RPMI7951 (cell line): ENCODE measurements at regions not wholly inside any gene's neighbourhood (a gene's known extent, or its start where the extent isn't known, plus 50 kb on each side); places are given as distances from the start of the nearest gene placed in this dataset.
"Not testable (repeated sequence)": the region's sequence is repeated elsewhere in the genome, so short reads cannot be mapped to it uniquely, and the experiment has no call there.

ENCODE experiments used
- DNase-seq: peaks from one replicate; pipeline ENCODE4 v3.0.0-alpha.2; 2012; ENCODE audit warnings: low read depth

DNA sequence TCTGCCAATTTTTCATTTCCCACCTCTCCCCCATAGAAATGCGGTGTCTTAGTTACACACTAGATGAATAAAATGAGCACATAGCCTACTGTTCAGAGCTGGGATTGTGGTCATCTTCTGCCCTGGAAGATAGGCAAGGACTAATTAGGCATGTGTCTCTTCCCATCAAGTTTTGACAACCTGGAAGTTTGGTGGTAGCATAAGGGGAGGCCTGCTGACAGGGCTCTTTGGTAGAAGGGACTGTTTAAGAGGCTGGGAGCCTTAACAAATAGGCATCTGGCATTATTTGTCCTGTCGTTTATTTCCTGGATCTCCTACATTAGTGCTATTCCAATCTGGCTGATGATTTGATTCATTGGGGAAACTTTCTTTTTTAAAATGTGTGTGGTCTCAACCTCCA lies 512.3 kb downstream of the ZNF385D start:
- DNase-seq: no peak

DNA sequence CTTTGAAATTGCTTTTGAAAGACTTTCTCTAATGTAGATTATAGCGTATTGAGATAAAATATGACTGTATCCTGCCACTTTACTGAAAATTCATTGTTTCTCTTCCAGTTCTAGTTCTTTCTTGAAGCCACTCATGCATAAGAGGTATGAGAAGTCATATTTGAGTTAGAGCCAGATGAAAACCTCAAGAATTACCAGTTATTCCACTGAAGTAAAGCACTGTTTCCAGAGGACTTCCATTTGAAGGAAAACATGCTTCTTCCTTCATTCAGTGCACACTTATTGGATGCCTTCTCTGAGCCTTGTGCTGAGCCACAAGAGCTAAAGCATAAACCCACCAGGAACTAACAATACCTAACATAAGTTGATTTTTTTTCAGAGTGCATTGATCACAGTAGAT lies 513.4 kb downstream of the ZNF385D start:
- no peak for DNase-seq

DNA sequence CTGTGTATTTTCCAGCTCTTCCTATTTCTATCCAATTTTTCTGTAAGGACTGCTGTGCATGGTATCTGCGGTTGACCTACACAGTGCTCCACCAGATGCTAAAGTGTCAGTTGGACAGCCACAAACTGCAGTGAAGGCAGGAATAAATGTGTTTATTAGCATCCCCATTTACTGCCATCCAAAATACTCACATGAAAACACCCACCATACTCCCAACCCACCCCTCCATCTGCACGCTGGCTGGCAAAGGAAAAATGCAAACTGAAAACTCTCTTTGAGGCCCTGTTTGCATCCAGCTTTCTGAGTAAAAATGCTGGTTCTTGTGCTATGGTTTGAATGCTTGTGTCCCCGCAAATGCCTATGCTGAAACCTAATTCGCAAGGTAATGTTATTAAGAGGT lies 515.5 kb downstream of the ZNF385D start:
- DNase-seq: no peak

DNA sequence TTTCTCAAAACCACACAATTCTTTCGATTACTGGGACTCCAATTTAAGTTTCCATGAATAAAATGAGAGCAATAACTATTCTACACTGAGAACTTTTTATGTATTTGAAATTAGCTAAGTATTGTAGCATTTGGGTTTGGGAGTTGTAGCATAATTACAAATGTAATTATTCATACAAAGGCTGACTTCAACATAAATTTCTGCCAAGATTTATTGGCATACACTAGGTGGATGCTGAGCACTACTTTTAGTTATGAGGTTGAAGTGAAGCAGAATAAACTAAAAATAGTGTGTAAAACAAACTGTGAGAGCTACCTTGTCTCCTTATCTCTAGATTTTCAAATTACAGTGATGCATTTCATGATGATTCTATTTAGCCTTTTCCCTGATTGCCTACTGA lies 516.1 kb downstream of the ZNF385D start:
- DNase-seq: no peak

DNA sequence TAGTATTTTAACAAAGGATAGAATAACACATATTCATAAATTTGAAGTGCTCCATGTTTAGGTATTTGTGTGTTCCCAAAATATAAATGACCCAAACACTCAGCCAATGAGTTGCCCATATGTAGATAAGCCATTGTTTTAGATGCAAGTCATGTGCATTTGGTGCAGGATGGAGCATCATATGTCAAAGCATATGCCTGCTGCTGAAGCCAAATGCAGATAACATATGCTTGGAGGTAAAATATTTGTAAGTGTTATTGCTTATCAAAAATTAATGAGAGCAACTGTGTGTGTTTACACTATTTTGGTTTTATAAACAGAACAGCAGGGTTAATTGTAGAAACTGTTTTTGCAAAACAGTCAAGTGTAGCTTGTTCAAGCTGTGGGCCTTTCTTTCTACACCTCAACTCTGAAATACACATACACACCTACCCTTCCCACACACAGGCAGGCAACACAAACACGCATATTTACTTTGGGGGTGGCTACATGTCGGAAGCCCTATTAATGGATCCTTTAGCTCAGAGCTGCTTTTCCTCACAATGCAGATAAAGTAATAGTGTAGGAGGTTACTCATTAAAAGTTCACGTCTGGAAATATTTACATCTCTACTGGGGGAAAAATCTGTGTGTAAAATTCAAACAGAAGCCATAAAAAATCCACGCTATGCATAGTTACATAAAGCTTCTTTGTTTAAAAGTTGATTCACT lies 521.4 kb downstream of the ZNF385D start:
- DNase-seq: no peak

DNA sequence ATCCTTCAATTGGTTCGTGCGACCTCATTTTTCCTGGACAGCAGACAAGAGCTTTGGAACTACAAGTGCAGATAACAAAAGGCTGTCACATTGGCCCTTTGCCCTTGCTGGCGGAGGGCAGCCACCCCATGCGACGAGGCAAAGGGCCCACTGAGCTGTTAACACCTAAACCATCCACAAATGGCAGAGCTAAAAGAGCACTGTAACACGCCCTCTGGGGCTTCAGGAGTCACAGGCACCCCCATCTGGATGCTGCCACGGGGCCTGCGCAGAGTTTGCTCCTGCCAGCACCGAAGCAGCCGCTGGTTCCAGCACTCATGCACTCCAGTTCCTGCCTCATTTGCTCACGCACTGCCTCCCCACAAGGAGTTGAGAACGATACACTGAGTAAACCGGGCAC lies 524.9 kb downstream of the ZNF385D start:
- DNase-seq: no peak

DNA sequence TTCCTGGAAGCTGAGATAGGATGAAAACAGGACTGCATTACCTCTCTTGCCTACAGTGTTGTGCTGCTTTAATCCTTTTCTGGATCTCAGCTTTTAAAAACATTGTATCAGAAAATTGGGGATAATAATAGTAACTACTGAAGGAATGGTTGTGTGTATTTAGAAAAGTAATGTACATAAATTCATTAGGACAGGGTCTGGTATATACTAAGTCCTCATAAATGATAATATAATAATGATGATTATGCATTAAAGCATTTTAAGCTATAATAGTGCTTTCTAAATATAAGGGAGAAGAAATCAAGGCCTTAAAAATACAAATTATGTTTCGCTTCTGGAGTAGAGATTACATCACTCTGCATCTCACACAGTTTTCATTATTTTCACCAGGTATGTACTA lies 530.1 kb downstream of the ZNF385D start:
- DNase-seq: no peak

DNA sequence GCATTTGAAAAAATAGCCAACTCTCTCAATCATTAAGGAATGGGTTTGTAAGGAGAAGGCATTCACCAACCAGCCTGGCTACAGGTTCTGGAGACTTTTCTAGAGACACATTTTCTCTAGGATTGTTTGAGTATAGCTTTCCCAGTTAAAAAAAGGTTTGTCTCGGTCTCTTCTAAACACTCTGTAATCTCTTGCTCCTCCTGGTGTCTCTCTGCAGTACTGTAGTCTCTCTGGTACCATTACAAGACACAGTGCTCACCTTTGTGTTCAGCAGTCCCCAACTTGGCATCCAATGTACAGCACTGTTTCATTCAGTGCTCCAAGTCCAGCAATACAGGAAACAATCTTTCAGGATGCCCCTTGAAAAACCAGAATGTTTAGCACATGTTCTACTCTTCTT lies 534.4 kb downstream of the ZNF385D start:
- DNase-seq: no peak

DNA sequence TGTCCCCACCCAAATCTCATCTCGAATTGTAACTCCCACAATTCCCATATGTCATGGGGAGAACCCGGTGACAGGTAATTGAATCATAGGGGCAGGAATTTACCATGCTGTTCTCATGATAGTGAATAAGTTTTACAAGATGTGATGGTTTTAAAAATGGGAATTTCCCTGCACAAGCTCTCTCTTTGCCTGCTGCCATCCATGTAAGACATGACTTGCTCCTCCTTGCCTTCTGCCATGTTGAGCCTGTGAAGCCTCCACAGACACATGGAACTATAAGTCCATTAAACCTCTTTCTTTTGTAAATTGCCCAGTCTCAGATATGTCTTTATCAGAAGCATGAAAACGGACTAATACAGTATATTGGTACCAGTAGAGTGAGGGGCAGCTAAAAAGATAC lies 546.9 kb downstream of the ZNF385D start:
- DNase-seq: not testable (repeated sequence)

DNA sequence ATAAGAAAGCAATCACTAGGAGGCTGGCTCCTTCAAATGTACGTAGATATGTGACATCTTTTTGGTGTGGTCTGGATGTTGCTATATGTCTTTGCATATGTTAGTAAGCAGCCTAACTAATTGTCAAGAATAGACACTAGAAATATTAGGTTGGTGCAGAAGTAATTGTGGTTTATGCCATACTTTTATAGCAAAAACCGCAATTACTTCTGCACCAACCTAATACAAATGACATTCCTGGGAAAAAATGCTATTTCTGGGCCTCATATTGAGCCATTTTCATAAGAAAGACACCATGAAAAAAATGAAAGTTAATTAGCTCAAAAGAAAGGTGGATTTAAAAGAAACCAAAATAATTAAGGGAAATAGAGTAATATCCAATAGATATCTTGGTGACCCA lies 555.8 kb downstream of the ZNF385D start:
- no peak for DNase-seq

DNA sequence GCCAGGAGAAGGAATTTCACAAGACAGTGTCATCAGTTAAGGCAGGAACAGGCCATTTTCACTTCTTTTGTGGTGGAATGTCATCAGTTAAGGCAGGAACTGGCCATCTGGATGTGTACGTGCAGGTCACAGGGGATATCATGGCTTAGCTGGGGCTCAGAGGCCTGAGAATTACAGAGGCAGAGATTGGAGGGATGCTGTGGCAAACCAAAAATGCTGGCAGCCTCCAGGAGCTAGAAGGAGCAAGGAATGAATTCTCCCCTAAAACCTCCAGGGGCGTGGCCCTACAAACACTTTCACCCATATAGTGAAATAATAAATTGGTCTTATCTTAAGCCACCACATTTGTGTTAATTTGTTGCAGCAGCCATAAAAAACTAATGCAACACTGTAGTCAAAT lies 557.0 kb downstream of the ZNF385D start:
- DNase-seq: not testable (repeated sequence)

DNA sequence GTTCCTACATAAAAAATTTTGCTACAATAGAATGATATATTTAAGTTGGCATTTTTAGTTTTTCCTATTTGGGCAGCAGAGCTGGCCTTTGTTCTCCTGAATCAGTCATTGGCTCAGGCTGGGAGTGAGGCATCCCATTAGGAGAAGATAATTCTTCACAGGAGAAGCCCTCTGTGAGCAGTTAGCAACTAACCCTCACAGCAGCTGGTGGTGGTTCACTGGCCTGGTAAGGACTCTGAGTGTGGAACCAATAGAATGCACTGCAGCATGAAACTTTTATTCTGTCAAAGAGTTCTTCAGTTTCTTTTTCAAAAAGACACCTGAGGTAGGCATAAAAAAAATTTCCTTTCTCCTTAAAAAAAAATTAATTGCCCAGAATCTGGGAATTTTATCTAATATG lies 562.6 kb downstream of the ZNF385D start:
- no peak for DNase-seq

DNA sequence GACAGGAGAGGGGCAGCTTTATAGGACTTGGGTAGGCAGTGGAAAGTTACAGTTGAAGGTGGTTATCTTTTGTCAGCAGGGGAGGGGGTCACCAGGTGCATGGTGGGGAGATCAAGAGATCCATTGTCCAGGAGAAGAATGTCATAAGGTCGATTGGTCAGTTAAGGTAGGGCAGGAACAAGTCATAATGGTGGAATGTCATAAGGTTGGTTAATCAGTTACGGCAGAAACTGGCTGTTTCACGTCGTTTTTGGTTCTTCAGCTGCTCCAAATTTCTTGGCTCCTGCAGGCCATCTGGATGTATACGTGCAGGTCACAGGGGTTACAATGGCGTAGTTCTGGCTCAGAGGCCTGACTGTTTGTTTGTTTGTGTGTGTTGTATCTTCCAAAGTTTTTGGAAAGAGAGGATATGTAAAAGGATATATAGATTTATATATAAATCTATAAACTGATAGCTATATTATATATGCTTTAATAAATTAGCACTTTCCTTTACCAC lies 565.1 kb downstream of the ZNF385D start:
- no peak for DNase-seq

DNA sequence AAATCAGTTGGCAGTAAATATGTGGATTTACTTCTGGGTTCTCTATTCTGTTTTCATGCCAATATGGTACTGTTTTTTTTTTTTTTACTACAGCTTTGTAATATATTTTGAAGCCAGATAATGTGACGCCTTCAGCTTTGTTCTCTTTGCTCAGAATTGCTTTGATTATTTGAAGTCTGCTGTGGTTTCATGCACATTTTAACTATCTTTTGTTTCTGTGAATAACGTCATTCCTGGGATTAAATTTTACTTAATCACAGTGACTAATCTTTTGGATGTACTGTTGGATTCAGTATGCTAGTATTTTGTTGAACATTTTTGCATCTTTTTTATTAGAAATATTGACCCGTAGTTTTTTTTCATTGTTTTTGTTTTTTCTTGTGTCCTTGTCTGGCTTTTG lies 576.5 kb downstream of the ZNF385D start:
- no peak for DNase-seq

DNA sequence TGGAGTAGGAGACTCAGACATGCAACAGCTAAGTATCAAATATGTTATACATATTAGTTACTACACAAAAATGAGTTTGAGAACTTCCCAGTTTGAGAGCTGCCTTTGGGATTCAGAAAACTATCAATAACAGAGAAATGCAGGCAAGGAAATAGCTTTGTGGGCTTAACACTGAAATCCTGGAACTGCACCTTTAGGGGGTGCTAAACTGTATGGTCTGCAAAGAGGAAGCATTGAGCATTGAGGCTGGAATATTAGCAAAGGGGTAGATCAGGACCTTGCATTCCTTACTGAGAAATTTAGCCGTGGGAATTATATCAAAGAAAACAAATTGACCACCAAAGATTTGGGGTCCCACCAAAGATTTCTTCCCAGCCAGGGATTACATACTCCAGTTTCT lies 580.0 kb downstream of the ZNF385D start:
- no peak for DNase-seq

DNA sequence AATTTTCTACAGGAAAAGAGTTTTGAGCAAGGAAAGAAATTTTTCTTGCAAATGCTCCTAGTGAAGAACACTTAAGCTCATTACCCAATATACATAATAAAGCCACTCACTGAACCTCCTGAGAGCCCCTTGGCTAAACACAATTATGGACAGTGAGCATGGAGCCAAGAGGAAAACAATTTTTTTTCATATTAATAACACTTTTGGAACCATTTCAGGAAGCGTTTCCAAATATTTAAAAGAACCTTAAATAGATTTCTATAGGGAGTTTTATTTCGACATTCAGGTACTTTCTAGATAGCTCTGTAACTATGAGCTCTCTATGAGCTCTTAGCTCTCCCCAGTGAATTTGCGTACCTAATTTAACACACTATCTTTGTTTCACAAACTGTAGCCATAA lies 581.1 kb downstream of the ZNF385D start:
- no peak for DNase-seq

DNA sequence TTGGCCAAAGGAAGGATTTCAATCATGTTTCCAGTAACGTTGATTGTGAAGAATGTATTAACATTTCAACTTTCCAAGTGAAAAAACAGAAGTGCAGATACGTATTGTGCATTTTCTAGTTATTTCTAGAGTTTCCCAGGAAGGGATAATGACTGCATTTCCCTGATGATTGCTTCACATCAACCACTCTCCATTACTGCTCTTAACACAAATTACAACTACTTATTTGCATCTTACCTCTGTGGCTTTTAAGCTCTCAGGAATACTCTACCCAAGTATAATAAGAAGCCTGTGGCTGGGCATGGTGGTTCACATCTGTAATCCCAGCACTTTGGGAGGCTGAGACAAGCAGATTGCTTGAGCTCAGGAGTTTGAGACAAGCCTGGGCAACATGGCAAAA lies 582.5 kb downstream of the ZNF385D start:
- no peak for DNase-seq

DNA sequence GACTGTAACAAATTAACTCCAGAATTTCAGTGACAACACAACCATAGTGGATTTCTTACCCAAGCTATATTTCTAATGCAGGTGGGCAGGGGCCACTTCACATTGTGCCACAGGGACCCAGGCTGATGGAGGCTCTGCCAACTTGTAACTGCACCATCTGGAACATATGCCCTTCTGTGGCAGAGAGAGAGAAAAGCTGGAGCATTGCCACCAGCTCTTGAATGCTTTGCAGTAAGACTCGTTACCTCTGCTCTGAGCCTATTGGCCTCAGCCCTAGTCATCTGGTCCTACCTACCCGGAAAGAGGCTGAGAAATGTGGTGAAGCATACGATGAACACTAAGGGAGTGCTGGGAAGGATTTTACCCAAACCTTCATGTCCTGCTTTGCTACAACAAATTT lies 587.1 kb downstream of the ZNF385D start:
- DNase-seq: no peak

DNA sequence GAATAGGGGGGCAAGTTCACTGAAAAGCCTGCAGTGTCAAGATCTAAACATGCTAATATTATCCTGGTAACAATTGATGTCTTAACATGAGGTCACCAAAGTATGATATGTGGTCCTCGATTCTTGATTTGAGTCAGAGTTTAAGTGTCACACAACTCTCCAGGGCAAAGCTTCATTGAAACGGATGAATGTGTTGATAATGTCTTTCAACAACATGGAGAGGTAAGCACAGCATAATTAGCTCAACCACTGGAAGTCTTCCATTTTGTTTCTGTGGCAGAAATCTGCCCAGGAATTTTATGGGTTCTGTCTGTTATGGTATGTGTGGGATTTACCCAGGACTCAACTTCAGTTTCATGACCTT lies 591.5 kb downstream of the ZNF385D start:
- DNase-seq: no peak

DNA sequence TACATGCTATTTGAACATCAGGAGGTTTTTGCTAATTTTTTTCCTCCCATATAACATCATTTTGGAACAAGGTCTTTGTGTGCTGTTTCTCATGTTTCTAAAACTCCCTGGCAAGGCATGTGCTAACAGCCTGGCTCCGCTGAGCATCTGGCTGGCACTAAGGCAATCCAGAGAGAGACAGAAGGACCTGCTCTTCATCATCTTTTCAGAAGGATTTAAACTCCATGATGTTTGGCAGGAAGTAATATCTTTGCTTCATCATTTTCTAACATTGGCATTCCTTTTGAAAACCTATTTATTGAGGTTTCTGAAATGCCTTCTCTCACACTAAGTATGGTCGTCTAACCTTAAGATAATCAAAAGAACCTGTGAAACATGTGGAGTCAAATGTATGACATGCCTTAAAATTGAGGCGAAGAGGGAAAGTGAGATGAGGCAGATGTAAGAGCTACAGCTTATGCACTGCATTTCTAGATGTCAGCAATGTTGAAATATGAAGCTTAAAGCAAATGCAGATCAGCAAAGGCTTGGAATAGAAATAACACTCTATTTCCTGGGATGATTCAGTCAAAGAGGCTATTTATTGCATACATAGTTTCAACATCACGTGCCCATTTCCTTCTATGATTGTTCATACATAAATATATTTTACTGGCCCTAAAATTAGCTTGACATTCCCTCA lies 592.0 kb downstream of the ZNF385D start:
- no peak for DNase-seq

DNA sequence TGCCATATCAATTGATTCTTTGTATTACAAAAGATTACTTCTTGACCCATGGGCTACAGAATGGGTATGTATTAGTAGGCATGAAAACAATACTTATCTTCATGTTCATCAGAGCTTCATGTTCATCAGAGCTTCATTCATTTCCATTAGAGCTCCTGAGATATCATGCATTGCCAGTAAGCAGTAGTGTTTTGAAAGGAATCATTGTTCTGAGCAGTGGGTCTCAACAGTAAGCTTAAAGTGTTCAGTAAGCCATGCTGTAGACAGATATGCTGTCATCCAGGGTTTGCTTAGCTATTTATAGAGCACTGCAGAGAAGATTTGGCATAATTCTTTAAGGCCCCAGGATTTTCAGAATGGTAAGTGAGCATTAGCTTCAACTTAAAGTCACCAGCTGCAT lies 596.1 kb downstream of the ZNF385D start:
- DNase-seq: no peak

DNA sequence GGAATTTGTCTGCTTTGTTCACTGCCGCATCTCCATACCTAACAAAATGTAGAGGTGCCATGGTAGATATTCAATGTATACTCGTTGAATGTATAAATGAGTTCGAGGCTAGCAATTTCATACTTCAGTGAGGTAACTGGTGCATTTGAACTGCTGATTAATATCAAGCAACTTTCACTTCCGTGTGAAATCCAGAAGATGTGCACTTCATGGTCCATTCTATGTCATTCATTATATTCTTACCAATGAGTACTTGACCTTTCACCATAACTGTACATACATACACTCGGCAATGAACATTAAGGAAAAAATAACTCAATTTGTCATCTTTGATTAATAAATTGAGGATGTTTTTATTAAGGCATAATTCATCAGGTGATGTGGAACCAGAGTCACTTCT lies 598.5 kb downstream of the ZNF385D start:
- no peak for DNase-seq

DNA sequence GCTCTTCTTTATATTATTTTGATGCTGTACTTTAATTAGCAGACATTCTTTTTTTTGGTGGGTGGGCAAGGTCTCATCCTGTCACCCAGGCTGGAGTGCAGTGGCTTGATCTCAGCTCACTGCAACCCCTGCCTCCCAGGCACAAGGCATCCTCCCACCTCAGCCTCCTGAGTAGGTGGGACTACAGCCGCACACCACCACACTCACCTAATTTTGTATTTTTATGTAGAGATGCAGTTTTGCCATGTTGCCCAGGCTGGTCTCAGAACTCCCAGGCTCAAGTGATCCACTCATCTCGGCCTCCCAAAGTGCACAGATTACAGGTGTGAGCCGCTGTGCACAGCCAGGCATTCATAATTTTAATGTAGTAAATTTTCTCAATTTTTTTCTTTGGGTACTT lies 608.1 kb downstream of the ZNF385D start:
- no peak for DNase-seq

DNA sequence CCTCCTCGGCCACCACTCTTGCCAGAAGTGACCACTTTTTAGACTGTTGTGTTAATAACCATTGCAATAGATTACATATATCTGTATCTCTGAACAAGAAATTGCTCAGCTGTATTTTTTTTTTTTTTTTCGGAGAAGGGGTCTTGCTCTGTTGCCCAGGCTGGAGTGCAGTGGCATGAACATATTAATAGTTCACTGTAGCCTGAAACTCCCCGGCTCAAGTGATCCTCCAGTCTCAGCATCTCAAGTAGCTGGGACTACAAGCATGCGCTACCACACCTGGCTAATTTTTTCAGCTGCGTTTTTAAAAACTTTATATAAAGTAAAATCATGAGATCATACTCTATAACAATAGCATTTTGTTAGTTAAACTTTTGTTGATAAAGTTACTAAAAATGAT lies 609.0 kb downstream of the ZNF385D start:
- DNase-seq: no peak
